ENCODE measurements at regions not wholly inside any gene's neighbourhood (a gene's known extent, or its start where the extent isn't known, plus 50 kb on each side); places are given as distances from the start of the nearest gene placed in this dataset.

DNA sequence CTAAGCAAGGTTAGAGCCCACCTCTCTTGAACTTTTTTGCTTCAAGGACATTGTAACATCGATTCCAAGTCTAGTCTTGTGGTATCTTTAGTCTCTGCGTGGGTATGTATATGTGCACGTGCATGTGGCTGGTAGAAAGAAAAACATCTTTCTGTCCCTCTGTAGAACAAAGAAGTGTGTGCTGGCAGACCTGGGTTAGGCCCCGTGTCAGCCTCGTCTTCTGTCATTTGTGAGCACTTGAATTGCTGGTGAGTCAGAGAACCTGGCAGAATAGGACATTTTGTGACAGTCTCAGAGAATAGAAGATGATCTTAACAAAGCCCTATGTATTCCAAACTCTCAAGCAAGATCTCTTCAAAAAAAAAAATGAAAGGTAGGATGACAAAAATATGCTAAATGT lies 102.2 kb upstream of the ATP10A start:
- H3K4me3 Mint-ChIP-seq: no peak overlapping the region
- peaks cover 0 to 7% of the 10 kb centered on the region in 2 donors for H3K27me3 Mint-ChIP-seq (ENCODE audit: low read depth in 2 of 2)
- no peaks in the 10 kb centered on the region for H3K36me3 Mint-ChIP-seq
- no peaks in the 10 kb centered on the region for H3K4me1 ChIP-seq (ENCODE audit: control insufficient read depth, insufficient read depth, low read length)
- no peak overlapping the region for H3K27ac Mint-ChIP-seq
- H3K27ac ChIP-seq (ENCODE audit: low read length): no peak overlapping the region
- no peak for DNase-seq
- H3K36me3 ChIP-seq (ENCODE audit: control insufficient read depth, insufficient read depth, low read length): no peaks in the 10 kb centered on the region
- WGBS (ENCODE audit: insufficient coverage): 78% methylated on average over 5 of the region's 5 CpGs
- no peaks in the 10 kb centered on the region for H3K4me1 Mint-ChIP-seq
- no peak overlapping the region for H3K4me3 ChIP-seq (ENCODE audit: low read length)
- H3K9me3 ChIP-seq (ENCODE audit: control insufficient read depth, insufficient read depth, low read length): no peaks in the 10 kb centered on the region
- TF ChIP-seq, protein P1, sequence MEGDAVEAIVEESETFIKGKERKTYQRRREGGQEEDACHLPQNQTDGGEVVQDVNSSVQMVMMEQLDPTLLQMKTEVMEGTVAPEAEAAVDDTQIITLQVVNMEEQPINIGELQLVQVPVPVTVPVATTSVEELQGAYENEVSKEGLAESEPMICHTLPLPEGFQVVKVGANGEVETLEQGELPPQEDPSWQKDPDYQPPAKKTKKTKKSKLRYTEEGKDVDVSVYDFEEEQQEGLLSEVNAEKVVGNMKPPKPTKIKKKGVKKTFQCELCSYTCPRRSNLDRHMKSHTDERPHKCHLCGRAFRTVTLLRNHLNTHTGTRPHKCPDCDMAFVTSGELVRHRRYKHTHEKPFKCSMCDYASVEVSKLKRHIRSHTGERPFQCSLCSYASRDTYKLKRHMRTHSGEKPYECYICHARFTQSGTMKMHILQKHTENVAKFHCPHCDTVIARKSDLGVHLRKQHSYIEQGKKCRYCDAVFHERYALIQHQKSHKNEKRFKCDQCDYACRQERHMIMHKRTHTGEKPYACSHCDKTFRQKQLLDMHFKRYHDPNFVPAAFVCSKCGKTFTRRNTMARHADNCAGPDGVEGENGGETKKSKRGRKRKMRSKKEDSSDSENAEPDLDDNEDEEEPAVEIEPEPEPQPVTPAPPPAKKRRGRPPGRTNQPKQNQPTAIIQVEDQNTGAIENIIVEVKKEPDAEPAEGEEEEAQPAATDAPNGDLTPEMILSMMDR (IDR thresholded peaks at IDR 0.05): no peak
- intact Hi-C loops (cut with micrococcal nuclease): no loop called here
- no peaks in the 10 kb centered on the region for H3K27me3 ChIP-seq (ENCODE audit: control insufficient read depth, insufficient read depth, low read length)
- no peaks in the 10 kb centered on the region for H3K9me3 Mint-ChIP-seq
- no peak for ATAC-seq

DNA sequence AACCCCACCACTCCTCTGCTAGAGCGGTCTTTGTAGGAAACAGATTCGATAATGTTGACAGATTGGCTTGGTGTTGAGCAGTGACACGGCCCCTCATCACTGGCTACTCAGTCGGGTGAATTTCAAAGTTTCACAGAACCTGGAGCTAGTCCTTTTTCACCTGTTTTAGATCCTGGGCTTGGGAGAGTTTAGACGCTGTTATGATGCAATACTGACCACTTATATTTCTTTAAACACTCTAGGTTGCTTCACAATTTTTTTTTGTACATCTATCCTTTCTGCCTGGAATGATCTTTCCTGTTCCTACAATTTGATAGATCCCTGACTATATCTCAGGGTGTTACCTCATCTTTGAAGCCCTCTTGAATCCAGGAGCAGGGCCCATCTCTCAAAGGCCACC lies 97.1 kb upstream of the ATP10A start:
- 88% methylated on average over 4 of the region's 5 CpGs for WGBS (ENCODE audit: insufficient coverage)
- Histone ChIP-seq H3K27me3 (ENCODE audit: control insufficient read depth, insufficient read depth, low read length) (no peaks in the 10 kb centered on the region), H3K27ac (ENCODE audit: low read length) (no peak overlapping the region), H3K4me1 (ENCODE audit: control insufficient read depth, insufficient read depth, low read length) (no peaks in the 10 kb centered on the region), H3K36me3 (ENCODE audit: control insufficient read depth, insufficient read depth, low read length) (no peaks in the 10 kb centered on the region), H3K4me3 (ENCODE audit: low read length) (no peak overlapping the region), H3K9me3 (ENCODE audit: control insufficient read depth, insufficient read depth, low read length) (no peaks in the 10 kb centered on the region)
- H3K27me3 Mint-ChIP-seq (ENCODE audit: low read depth in 2 of 2): peaks cover 6 to 13% of the 10 kb centered on the region in 2 donors
- no peak overlapping the region for H3K4me3 Mint-ChIP-seq
- TF ChIP-seq, protein P1 (IDR thresholded peaks at IDR 0.05): no peak
- intact Hi-C loops (cut with micrococcal nuclease): no loop called here
- DNase-seq (no peak), ATAC-seq (no peak)
- H3K36me3 Mint-ChIP-seq: no peaks in the 10 kb centered on the region
- H3K4me1 Mint-ChIP-seq: no peaks in the 10 kb centered on the region
- no peak overlapping the region for H3K27ac Mint-ChIP-seq
- no peaks in the 10 kb centered on the region for H3K9me3 Mint-ChIP-seq

GRCh38 chr15:25959100-25959499 lies 96.0 kb upstream of the ATP10A start:
- TF ChIP-seq, protein P1 (IDR thresholded peaks at IDR 0.05): no peak
- no peaks in the 10 kb centered on the region for H3K9me3 ChIP-seq (ENCODE audit: control insufficient read depth, insufficient read depth, low read length)
- H3K27ac ChIP-seq (ENCODE audit: low read length): no peak overlapping the region
- intact Hi-C loops (cut with micrococcal nuclease): no loop called here
- ATAC-seq: no peak
- H3K27me3 ChIP-seq (ENCODE audit: control insufficient read depth, insufficient read depth, low read length): no peaks in the 10 kb centered on the region
- H3K27ac Mint-ChIP-seq: no peak overlapping the region
- H3K36me3 ChIP-seq (ENCODE audit: control insufficient read depth, insufficient read depth, low read length): no peaks in the 10 kb centered on the region
- no peaks in the 10 kb centered on the region for H3K4me1 Mint-ChIP-seq
- 89% methylated on average over 1 of the region's 1 CpG for WGBS (ENCODE audit: insufficient coverage)
- H3K4me3 ChIP-seq (ENCODE audit: low read length): no peak overlapping the region
- no peaks in the 10 kb centered on the region for H3K4me1 ChIP-seq (ENCODE audit: control insufficient read depth, insufficient read depth, low read length)
- H3K9me3 Mint-ChIP-seq: no peaks in the 10 kb centered on the region
- DNase-seq: no peak
- H3K27me3 Mint-ChIP-seq (ENCODE audit: low read depth in 2 of 2): peaks cover 6 to 13% of the 10 kb centered on the region in 2 donors
- no peaks in the 10 kb centered on the region for H3K36me3 Mint-ChIP-seq
- H3K4me3 Mint-ChIP-seq: no peak overlapping the region

DNA sequence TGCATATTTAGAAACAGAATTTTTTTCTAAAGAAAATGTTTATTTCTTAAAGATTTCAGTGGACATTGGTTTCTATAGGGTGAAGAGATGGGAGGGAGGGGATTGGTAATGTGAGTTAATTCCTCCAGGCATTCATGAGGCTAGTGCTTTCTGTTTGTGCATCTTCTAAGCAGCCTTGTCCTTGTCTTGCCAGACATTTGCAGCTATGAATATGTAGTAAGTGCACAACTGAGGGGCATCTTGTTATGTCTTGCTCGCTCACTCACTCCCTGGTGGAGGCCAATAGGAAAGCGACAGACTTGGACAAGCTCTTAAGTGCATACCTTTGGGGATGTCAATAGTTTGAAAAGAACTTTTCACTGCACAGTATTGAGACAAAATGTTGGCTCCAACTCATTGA lies 92.5 kb upstream of the ATP10A start:
- peaks cover 10 to 18% of the 10 kb centered on the region in 2 donors for H3K27me3 Mint-ChIP-seq (ENCODE audit: low read depth in 2 of 2)
- TF ChIP-seq, protein P1 (IDR thresholded peaks at IDR 0.05): no peak
- H3K4me1 Mint-ChIP-seq: no peaks in the 10 kb centered on the region
- no peak overlapping the region for H3K27ac Mint-ChIP-seq
- no peak overlapping the region for H3K4me3 Mint-ChIP-seq
- H3K9me3 Mint-ChIP-seq: peaks cover 6 to 10% of the 10 kb centered on the region in 2 donors
- no peaks in the 10 kb centered on the region for H3K9me3 ChIP-seq (ENCODE audit: control insufficient read depth, insufficient read depth, low read length)
- no peaks in the 10 kb centered on the region for H3K36me3 ChIP-seq (ENCODE audit: control insufficient read depth, insufficient read depth, low read length)
- ATAC-seq: no peak
- intact Hi-C loops (cut with micrococcal nuclease): no loop called here
- H3K4me3 ChIP-seq (ENCODE audit: low read length): no peak overlapping the region
- WGBS (ENCODE audit: insufficient coverage): 95% methylated on average over 2 of the region's 2 CpGs
- no peak overlapping the region for H3K27ac ChIP-seq (ENCODE audit: low read length)
- H3K36me3 Mint-ChIP-seq: peaks cover 18% of the 10 kb centered on the region
- H3K4me1 ChIP-seq (ENCODE audit: control insufficient read depth, insufficient read depth, low read length): no peaks in the 10 kb centered on the region
- no peaks in the 10 kb centered on the region for H3K27me3 ChIP-seq (ENCODE audit: control insufficient read depth, insufficient read depth, low read length)
- DNase-seq: no peak

Measured in natural killer cell (primary cell).